SK-N-MC (cell line): ENCODE measurements at regions not wholly inside any gene's neighbourhood (a gene's known extent, or its start where the extent isn't known, plus 50 kb on each side); places are given as distances from the start of the nearest gene placed in this dataset.

Source experiments
- EZH2 ChIP-seq: fragments of 200-600 bp; sonication (generic); IDR thresholded peaks from one replicate; pipeline ENCODE4 v1.6.1; 2017; ENCODE audit warnings: antibody characterized with exemption
- POLR2AphosphoS5 ChIP-seq: IDR thresholded peaks from 2 replicates; pipeline ENCODE4 v1.6.1; 2012; ENCODE audit warnings: mild to moderate bottlenecking, low read depth, low read length, borderline replicate concordance

DNA sequence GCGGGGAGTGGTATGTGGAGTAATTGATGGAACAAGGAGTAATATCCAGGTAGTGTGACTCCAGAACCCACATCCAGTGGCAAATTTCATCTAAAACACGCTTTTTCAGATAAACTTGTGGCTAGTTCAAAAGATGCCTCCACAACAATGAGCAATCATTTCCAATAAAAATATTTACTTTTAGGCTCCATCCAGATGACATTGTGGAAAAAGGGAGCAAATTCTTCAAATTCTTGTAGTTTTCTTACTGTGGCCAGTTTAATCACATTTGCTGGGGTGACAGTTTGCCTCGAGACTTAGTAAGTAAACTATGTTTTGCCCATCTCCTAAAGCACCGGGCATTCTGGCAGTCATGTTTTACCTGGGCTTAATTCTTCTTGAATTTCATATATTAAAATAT is 243.6 kb downstream of the IRS1 start:
- TF ChIP-seq EZH2 (no peak), POLR2AphosphoS5 (no peak)
